Upper lobe of left lung (tissue), 4 donors: ENCODE measurements at regions not wholly inside any gene's neighbourhood (a gene's known extent, or its start where the extent isn't known, plus 50 kb on each side); places are given as distances from the start of the nearest gene placed in this dataset.

Source experiments
- EP300 ChIP-seq, 4 donors: sonication (generic); formaldehyde crosslinking; IDR thresholded peaks; one replicate each; pipeline ENCODE4 v1.5.1; 2017; ENCODE audit warnings: antibody characterized with exemption in 4 of 4, control low read depth in 2 of 4
- POLR2AphosphoS5 ChIP-seq, 2 donors: sonication (generic); formaldehyde crosslinking; IDR thresholded peaks; one replicate each; pipeline ENCODE4 v1.5.1; 2017; ENCODE audit warnings: antibody characterized with exemption in 2 of 2
- TF ChIP-seq, protein P1 (sequence below), 6 experiments: fragments of 450-650 bp in 4 of 6; fragments of 200-600 bp in 2 of 6; sonication (generic) in 2 of 6; IDR thresholded peaks; one replicate each; pipeline ENCODE4 v1.5.1; 2016 to 2019; ENCODE audit warnings: antibody characterized with exemption in 6 of 6

DNA sequence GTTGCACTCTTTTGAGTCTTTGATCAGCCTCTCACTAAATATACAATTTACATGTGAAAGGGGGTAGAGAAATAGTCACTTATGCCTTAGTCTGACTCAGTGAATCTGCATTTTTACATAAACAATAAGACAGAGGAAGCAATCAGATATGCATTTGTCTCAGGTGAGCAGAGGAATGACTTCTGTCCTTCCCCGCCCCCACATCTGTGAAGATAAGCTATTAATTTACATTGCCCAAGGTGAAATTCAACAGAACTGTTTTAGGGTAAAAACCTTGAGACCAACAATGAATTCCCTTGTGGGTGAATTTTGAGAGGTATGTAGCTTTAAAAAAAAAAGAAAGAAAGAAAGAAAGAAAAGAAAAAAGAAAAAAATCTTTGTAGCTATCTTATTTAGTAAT lies 1302.9 kb upstream of the ACVR2A start:
- TF ChIP-seq POLR2AphosphoS5 (IDR thresholded peaks at IDR 0.05) (no peak), EP300 (IDR thresholded peaks at IDR 0.05) (no peak)
- TF ChIP-seq, protein P1, sequence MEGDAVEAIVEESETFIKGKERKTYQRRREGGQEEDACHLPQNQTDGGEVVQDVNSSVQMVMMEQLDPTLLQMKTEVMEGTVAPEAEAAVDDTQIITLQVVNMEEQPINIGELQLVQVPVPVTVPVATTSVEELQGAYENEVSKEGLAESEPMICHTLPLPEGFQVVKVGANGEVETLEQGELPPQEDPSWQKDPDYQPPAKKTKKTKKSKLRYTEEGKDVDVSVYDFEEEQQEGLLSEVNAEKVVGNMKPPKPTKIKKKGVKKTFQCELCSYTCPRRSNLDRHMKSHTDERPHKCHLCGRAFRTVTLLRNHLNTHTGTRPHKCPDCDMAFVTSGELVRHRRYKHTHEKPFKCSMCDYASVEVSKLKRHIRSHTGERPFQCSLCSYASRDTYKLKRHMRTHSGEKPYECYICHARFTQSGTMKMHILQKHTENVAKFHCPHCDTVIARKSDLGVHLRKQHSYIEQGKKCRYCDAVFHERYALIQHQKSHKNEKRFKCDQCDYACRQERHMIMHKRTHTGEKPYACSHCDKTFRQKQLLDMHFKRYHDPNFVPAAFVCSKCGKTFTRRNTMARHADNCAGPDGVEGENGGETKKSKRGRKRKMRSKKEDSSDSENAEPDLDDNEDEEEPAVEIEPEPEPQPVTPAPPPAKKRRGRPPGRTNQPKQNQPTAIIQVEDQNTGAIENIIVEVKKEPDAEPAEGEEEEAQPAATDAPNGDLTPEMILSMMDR (IDR thresholded peaks at IDR 0.05) = no peak
